ENCODE measurements at regions not wholly inside any gene's neighbourhood (a gene's known extent, or its start where the extent isn't known, plus 50 kb on each side); places are given as distances from the start of the nearest gene placed in this dataset.

- TF ChIP-seq FOXP2 (optimal IDR thresholded peaks at IDR 0.05; ENCODE audit: borderline replicate concordance, extremely low read depth, extremely low read length, insufficient read depth) (no peak), TAF1 (IDR thresholded peaks at IDR 0.05; ENCODE audit: borderline replicate concordance, insufficient read depth, low read length) (no peak), POLR2AphosphoS5 (IDR thresholded peaks at IDR 0.05; ENCODE audit: low read depth, low read length) (no peak), SIN3A (IDR thresholded peaks at IDR 0.05; ENCODE audit: borderline replicate concordance, insufficient read depth, low read length) (no peak), REST (IDR thresholded peaks at IDR 0.05; ENCODE audit: insufficient read depth in 1 of 2, low read depth in 2 of 2, low read length in 2 of 2) (no peak)
These were observed 1126.8 kb downstream of the CDH11 start for GRCh38 chr16:63995025-63995424.

- no peak for TF ChIP-seq POLR2AphosphoS5 (IDR thresholded peaks at IDR 0.05; ENCODE audit: low read depth, low read length)
- no peak for TF ChIP-seq FOXP2 (optimal IDR thresholded peaks at IDR 0.05; ENCODE audit: borderline replicate concordance, extremely low read depth, extremely low read length, insufficient read depth)
- no peak for TF ChIP-seq SIN3A (IDR thresholded peaks at IDR 0.05; ENCODE audit: borderline replicate concordance, insufficient read depth, low read length)
- TF ChIP-seq REST (IDR thresholded peaks at IDR 0.05; ENCODE audit: insufficient read depth in 1 of 2, low read depth in 2 of 2, low read length in 2 of 2): no peak
- TF ChIP-seq TAF1 (IDR thresholded peaks at IDR 0.05; ENCODE audit: borderline replicate concordance, insufficient read depth, low read length): no peak
These were observed 1138.5 kb downstream of the CDH11 start for GRCh38 chr16:63983401-63983800.

- TF ChIP-seq FOXP2 (optimal IDR thresholded peaks at IDR 0.05; ENCODE audit: borderline replicate concordance, extremely low read depth, extremely low read length, insufficient read depth) (no peak), POLR2AphosphoS5 (IDR thresholded peaks at IDR 0.05; ENCODE audit: low read depth, low read length) (no peak), REST (IDR thresholded peaks at IDR 0.05; ENCODE audit: insufficient read depth in 1 of 2, low read depth in 2 of 2, low read length in 2 of 2) (no peak), SIN3A (IDR thresholded peaks at IDR 0.05; ENCODE audit: borderline replicate concordance, insufficient read depth, low read length) (no peak), TAF1 (IDR thresholded peaks at IDR 0.05; ENCODE audit: borderline replicate concordance, insufficient read depth, low read length) (no peak)
These were observed 1139.1 kb downstream of the CDH11 start for GRCh38 chr16:63982741-63983140.

- TF ChIP-seq TAF1 (IDR thresholded peaks at IDR 0.05; ENCODE audit: borderline replicate concordance, insufficient read depth, low read length) (no peak), POLR2AphosphoS5 (IDR thresholded peaks at IDR 0.05; ENCODE audit: low read depth, low read length) (no peak), SIN3A (IDR thresholded peaks at IDR 0.05; ENCODE audit: borderline replicate concordance, insufficient read depth, low read length) (no peak), REST (IDR thresholded peaks at IDR 0.05; ENCODE audit: insufficient read depth in 1 of 2, low read depth in 2 of 2, low read length in 2 of 2) (no peak), FOXP2 (optimal IDR thresholded peaks at IDR 0.05; ENCODE audit: borderline replicate concordance, extremely low read depth, extremely low read length, insufficient read depth) (no peak)
These were observed 1139.8 kb downstream of the CDH11 start for GRCh38 chr16:63982110-63982509.

- TF ChIP-seq FOXP2 (optimal IDR thresholded peaks at IDR 0.05; ENCODE audit: borderline replicate concordance, extremely low read depth, extremely low read length, insufficient read depth): no peak
- TF ChIP-seq POLR2AphosphoS5 (IDR thresholded peaks at IDR 0.05; ENCODE audit: low read depth, low read length): no peak
- no peak for TF ChIP-seq SIN3A (IDR thresholded peaks at IDR 0.05; ENCODE audit: borderline replicate concordance, insufficient read depth, low read length)
- TF ChIP-seq TAF1 (IDR thresholded peaks at IDR 0.05; ENCODE audit: borderline replicate concordance, insufficient read depth, low read length): no peak
- no peak for TF ChIP-seq REST (IDR thresholded peaks at IDR 0.05; ENCODE audit: insufficient read depth in 1 of 2, low read depth in 2 of 2, low read length in 2 of 2)
These were observed 1140.2 kb downstream of the CDH11 start for GRCh38 chr16:63981639-63982038.

Data from PFSK-1 (cell line).